ENCODE measurements at regions not wholly inside any gene's neighbourhood (a gene's known extent, or its start where the extent isn't known, plus 50 kb on each side); places are given as distances from the start of the nearest gene placed in this dataset.
"Not testable (repeated sequence)": the region's sequence is repeated elsewhere in the genome, so short reads cannot be mapped to it uniquely, and the experiment has no call there.

DNA sequence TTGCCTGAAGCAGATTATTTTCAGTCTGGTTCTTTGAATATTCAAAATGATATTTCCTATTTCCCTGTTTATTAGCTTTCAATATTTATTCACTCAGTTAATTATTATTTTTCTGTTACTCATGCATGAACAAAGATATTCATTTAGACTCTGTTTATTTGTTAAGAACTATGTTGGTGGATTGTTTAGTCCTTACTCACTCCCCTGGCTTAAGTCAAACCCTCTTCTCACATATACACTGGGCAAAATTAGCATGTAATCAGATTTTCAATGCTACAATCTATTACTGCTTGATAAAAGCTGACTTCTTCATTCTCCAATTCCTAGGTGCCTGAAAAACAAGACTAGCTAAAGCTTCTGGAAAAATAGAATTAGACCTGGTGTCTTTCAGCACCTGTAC is 335.8 kb downstream of the FAT4 start:
- H3K79me2 ChIP-seq (ENCODE audit: control insufficient read depth, insufficient read depth, low read length): no peaks in the 10 kb centered on the region
- no peaks in the 10 kb centered on the region for H3K9me3 ChIP-seq (replicated peaks; ENCODE audit: control insufficient read depth, insufficient read depth, low read length)
- no peak overlapping the region for H3K9ac ChIP-seq (ENCODE audit: control insufficient read depth, insufficient read depth, low read length)
- H3K4me3 ChIP-seq: no peak overlapping the region
- no peaks in the 10 kb centered on the region for H4K20me1 ChIP-seq (ENCODE audit: control insufficient read depth, insufficient read depth)
- H3K4me2 ChIP-seq (ENCODE audit: control insufficient read depth, insufficient read depth): no peak overlapping the region
- H3K27me3 ChIP-seq (replicated peaks in 1 of 2; ENCODE audit: control insufficient read depth in 2 of 2, insufficient read depth in 2 of 2, low read length in 1 of 2): no peaks in the 10 kb centered on the region
- BruUV-seq (replicated peaks): no TSS peak
- ChIA-PET POLR2A (interaction anchor here (0.5 kb wide), 1 partner anchor 709 kb away, joined by 4 read pairs; no protein-coding TSS in a partner anchor), RAD21 (ENCODE audit: unreplicated experiment) (no interaction called here), SMC1A (ENCODE audit: uncharacterized antibody, unreplicated experiment) (no interaction called here), CTCF (no interaction called here)
- no peaks in the 10 kb centered on the region for H3K4me1 ChIP-seq (ENCODE audit: control insufficient read depth, insufficient read depth, low read length)
- no peak for DNase-seq (ENCODE audit: low read depth, low spot score)
- intact Hi-C loops (cut with micrococcal nuclease; ENCODE audit: unreplicated experiment): no loop called here
- no peak for TF ChIP-seq ZNF24 (IDR thresholded peaks at IDR 0.05)
- TF ChIP-seq ZSCAN29 (IDR thresholded peaks at IDR 0.05): no peak
- TF ChIP-seq BRCA1 (IDR thresholded peaks at IDR 0.05; ENCODE audit: low read depth, low read length): no peak
- no peak for TF ChIP-seq YY1 (IDR thresholded peaks at IDR 0.05; ENCODE audit: low read depth, low read length)
- no peak for TF ChIP-seq TARDBP (IDR thresholded peaks at IDR 0.05; ENCODE audit: borderline replicate concordance)
- TF ChIP-seq MYC (IDR thresholded peaks at IDR 0.05; ENCODE audit: insufficient read depth, insufficient read length, insufficient replicate concordance, low read length, severe bottlenecking): no peak
- TF ChIP-seq IRF5 (IDR thresholded peaks at IDR 0.05; ENCODE audit: borderline replicate concordance): no peak
- no peak for TF ChIP-seq SREBF1 (IDR thresholded peaks at IDR 0.05; ENCODE audit: low read length)
- TF ChIP-seq HDAC2 (IDR thresholded peaks at IDR 0.05): no peak
- TF ChIP-seq, protein P1, sequence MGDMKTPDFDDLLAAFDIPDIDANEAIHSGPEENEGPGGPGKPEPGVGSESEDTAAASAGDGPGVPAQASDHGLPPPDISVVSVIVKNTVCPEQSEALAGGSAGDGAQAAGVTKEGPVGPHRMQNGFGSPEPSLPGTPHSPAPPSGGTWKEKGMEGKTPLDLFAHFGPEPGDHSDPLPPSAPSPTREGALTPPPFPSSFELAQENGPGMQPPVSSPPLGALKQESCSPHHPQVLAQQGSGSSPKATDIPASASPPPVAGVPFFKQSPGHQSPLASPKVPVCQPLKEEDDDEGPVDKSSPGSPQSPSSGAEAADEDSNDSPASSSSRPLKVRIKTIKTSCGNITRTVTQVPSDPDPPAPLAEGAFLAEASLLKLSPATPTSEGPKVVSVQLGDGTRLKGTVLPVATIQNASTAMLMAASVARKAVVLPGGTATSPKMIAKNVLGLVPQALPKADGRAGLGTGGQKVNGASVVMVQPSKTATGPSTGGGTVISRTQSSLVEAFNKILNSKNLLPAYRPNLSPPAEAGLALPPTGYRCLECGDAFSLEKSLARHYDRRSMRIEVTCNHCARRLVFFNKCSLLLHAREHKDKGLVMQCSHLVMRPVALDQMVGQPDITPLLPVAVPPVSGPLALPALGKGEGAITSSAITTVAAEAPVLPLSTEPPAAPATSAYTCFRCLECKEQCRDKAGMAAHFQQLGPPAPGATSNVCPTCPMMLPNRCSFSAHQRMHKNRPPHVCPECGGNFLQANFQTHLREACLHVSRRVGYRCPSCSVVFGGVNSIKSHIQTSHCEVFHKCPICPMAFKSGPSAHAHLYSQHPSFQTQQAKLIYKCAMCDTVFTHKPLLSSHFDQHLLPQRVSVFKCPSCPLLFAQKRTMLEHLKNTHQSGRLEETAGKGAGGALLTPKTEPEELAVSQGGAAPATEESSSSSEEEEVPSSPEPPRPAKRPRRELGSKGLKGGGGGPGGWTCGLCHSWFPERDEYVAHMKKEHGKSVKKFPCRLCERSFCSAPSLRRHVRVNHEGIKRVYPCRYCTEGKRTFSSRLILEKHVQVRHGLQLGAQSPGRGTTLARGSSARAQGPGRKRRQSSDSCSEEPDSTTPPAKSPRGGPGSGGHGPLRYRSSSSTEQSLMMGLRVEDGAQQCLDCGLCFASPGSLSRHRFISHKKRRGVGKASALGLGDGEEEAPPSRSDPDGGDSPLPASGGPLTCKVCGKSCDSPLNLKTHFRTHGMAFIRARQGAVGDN (IDR thresholded peaks at IDR 0.05): no peak
- TF ChIP-seq, protein P2, sequence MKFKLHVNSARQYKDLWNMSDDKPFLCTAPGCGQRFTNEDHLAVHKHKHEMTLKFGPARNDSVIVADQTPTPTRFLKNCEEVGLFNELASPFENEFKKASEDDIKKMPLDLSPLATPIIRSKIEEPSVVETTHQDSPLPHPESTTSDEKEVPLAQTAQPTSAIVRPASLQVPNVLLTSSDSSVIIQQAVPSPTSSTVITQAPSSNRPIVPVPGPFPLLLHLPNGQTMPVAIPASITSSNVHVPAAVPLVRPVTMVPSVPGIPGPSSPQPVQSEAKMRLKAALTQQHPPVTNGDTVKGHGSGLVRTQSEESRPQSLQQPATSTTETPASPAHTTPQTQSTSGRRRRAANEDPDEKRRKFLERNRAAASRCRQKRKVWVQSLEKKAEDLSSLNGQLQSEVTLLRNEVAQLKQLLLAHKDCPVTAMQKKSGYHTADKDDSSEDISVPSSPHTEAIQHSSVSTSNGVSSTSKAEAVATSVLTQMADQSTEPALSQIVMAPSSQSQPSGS (IDR thresholded peaks at IDR 0.05; ENCODE audit: low read length): no peak
- TF ChIP-seq SMAD1 (IDR thresholded peaks at IDR 0.05; ENCODE audit: low read depth, partially characterized antibody): no peak
- no peak for TF ChIP-seq HCFC1 (IDR thresholded peaks at IDR 0.05; ENCODE audit: low read length)
- H2AFZ ChIP-seq (ENCODE audit: control insufficient read depth, low read depth, low read length): no peak overlapping the region
- H3K27ac ChIP-seq (ENCODE audit: control insufficient read depth, insufficient read depth): no peak overlapping the region
- in situ Hi-C loops (cut with MboI): no loop called here
- ATAC-seq: no peak
- no peak for FAIRE-seq
- H3K36me3 ChIP-seq (ENCODE audit: control insufficient read depth in 2 of 2, insufficient read depth in 2 of 2, low read length in 1 of 2): no peaks in the 10 kb centered on the region

DNA sequence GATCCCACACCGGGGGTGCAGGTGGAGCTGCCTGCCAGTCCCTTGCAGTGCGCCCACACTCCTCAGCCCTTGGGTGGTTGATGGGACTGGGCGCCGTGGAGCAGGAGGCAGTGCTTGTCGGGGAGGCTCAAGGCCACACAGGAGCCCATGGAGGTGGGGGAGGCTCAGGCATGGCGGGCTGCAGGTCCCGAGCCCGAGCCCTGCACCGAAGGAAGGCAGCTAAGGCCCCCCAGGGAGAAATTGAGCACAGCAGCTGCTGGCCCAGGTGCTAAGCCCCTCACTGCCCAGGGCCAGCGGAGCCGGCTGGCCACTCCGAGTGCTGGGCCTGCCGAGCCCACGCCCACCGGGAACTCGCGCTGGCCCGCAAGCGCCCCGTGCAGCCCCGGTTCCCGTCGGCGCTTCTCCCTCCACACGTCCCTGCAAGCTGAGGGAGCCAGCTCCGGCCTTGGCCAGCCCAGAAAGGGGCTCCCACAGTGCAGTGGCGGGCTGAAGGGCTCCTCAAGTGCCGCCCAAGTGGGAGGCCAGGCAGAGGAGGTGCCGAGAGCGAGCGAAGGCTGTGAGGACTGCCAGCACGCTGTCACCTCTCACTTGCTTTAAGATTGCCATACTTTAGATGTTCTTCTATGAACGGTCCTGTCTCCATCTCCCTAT is 337.1 kb downstream of the FAT4 start:
- ATAC-seq; H3K36me3 ChIP-seq (ENCODE audit: control insufficient read depth in 2 of 2, insufficient read depth in 2 of 2, low read length in 1 of 2); H3K4me2 ChIP-seq (ENCODE audit: control insufficient read depth, insufficient read depth); H3K27ac ChIP-seq (ENCODE audit: control insufficient read depth, insufficient read depth); FAIRE-seq; H3K4me1 ChIP-seq (ENCODE audit: control insufficient read depth, insufficient read depth, low read length); SMC1A ChIA-PET (ENCODE audit: uncharacterized antibody, unreplicated experiment); H3K27me3 ChIP-seq (replicated peaks in 1 of 2; ENCODE audit: control insufficient read depth in 2 of 2, insufficient read depth in 2 of 2, low read length in 1 of 2); H2AFZ ChIP-seq (ENCODE audit: control insufficient read depth, low read depth, low read length); BruUV-seq (replicated peaks); H3K9me3 ChIP-seq (replicated peaks; ENCODE audit: control insufficient read depth, insufficient read depth, low read length); RAD21 ChIA-PET (ENCODE audit: unreplicated experiment); POLR2A ChIA-PET; intact Hi-C loops (cut with micrococcal nuclease; ENCODE audit: unreplicated experiment); H3K4me3 ChIP-seq; DNase-seq (ENCODE audit: low read depth, low spot score); H3K79me2 ChIP-seq (ENCODE audit: control insufficient read depth, insufficient read depth, low read length); H4K20me1 ChIP-seq (ENCODE audit: control insufficient read depth, insufficient read depth); CTCF ChIA-PET; in situ Hi-C loops (cut with MboI); H3K9ac ChIP-seq (ENCODE audit: control insufficient read depth, insufficient read depth, low read length): not testable (repeated sequence)
- 57% methylated on average over 26 of the region's 33 CpGs for WGBS (ENCODE audit: insufficient coverage, insufficient replicate concordance, low lambda C conversion rate, missing lambda C conversion rate)
